HG03175 (cell line): ENCODE measurements at regions not wholly inside any gene's neighbourhood (a gene's known extent, or its start where the extent isn't known, plus 50 kb on each side); places are given as distances from the start of the nearest gene placed in this dataset.
"Not testable (repeated sequence)": the region's sequence is repeated elsewhere in the genome, so short reads cannot be mapped to it uniquely, and the experiment has no call there.

Experiments used
- ATAC-seq: cut with Tn5 transposase; IDR thresholded peaks from one replicate; pipeline ENCODE4 v1.9.1; 2021; ENCODE audit warnings: mild to moderate bottlenecking, moderate library complexity; ENCODE audit not compliant: unreplicated experiment

DNA sequence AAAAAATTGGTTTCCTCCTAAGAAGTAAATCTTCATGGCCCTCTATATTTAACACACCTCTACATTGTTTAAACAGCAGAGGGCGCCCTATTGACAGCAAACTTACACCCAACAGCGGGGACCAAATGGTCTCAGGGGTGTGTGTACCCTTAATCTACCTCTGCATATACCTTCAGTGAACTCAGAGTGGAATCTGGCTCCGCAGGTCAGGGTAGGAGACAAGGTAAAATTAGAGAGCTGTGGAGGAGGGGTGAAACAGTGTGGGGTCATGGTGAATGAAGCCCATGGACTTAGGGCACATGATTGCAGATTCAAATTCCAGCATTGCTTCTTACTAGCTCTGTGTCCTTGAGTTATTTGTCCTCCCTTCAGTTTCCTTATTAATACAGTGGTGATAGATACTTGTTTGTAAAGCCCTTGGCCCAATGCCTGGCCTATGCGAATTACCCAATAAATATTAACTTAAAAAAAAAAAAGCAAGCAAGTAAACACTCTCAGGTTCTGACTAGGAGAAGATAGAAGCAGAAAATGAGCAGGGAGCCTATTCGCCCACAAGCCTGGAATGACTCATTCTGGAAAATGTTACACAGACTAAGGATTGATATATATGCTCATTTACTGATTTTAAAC lies 122.9 kb downstream of the CAVIN4 start:
- no peak for ATAC-seq

- ATAC-seq: no peak
Measured at GRCh38 chr9:100714372-100715099, 136.7 kb downstream of the CAVIN4 start.

GRCh38 chr9:100715100-100715380 lies 137.2 kb downstream of the CAVIN4 start:
- ATAC-seq: no peak

DNA sequence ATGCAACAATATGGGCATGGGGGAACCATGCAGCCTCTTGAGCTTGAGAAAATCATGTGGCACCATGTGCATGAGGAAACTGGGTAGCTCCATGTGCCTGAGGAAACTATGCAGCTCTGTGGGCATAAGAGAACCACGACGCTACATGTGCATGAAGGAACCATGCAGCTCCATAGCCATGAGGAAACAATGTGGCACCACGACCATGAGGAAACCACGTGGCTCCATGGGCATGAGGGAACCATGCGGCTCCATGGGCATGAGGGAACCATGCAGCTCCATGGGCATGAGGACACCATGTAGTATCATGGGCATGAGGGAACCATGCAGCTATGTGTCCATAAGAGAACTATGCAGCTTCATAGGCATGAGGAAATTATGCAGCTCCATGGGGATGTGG lies 140.8 kb downstream of the CAVIN4 start:
- no peak for ATAC-seq

DNA sequence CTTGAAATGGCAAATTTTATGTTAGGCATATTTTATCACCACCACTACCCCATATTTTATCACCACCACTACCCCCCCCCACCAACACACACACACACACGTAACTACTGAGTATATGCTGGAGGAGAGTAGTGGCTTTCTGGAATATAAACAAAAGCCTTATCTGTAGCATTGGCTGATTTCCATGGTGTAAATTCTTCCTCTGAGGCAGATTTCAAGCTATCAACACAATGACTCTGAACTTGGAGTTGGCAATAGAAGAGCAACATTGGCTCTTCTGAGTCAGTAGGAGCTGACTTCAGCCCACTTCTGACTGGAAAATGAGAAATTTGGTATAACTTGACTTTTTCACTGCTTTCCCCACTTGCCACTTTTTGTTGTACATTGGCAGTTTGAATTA lies 143.0 kb downstream of the CAVIN4 start:
- ATAC-seq: no peak

DNA sequence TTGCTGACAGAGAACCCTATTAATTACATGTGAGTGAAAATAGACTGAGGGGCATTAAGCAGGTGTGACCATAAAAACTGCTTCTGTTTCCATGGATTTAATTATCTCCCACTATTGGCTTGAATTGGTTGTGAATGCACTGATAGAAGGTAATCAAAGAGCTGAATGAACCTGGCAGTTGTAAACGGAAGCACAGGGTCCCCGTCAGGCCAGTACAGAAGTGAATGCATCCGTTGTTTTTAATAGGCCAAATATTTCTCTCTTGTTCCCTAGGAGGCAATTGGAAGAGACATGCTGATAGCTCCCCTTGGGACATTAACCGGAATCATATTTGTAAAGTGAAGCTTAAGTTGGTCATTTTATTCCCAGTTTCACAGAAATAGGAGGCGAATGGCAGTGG lies 147.0 kb downstream of the CAVIN4 start:
- ATAC-seq: no peak

DNA sequence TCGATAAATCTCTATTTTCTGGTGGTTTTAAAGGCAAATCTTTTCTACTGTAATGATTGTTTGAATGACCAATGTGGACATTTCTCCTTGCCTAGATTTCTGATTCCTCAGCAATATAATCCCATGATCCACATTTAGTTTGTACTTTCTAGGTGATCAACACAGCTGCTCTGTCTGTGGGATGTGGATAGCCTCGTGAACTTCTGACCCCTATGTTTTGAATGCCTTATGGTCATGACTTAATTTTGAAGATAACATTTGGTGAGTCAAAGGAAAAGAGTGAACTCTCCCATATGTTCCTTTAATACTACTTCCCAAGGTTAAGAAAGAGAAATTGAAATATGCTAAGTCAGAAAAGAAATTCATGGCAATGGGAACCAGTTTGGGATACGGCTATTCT lies 147.5 kb downstream of the CAVIN4 start:
- ATAC-seq: no peak

DNA sequence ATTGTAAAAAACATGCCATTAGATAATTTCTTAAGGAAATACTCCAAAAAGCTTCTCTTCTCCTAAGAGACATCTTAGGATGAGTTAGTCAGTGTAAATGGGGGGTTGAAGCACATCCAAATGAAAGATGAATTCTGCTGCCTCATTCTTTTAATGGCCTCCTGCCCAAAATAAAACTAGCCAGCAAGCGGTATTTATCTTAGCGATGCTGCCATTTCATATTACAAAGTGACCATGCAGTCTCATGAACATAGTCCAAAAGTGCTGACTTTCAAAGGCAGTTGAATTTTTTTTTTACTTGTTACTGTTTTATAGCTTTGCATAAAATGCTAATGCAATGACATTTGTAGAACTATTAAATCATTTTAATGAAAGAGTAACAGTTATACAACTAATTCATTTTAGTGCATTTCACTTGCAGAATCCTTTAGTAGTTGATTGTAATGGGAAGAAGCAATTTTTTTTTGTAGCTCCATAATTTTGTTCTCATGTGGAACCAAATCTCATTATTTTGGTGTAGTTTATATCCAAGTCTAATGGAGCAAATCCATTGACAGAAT lies 151.5 kb downstream of the CAVIN4 start:
- no peak for ATAC-seq

GRCh38 chr9:100730086-100730485 lies 152.2 kb downstream of the CAVIN4 start:
- ATAC-seq: no peak

- no peak for ATAC-seq
Measured at GRCh38 chr9:100731038-100731556, 153.2 kb downstream of the CAVIN4 start.

- ATAC-seq: no peak
Measured at GRCh38 chr9:100731557-100731956, 153.7 kb downstream of the CAVIN4 start.

GRCh38 chr9:100739208-100739607 lies 161.3 kb downstream of the CAVIN4 start:
- ATAC-seq: no peak

GRCh38 chr9:100739666-100740065 lies 161.8 kb downstream of the CAVIN4 start:
- ATAC-seq: no peak

DNA sequence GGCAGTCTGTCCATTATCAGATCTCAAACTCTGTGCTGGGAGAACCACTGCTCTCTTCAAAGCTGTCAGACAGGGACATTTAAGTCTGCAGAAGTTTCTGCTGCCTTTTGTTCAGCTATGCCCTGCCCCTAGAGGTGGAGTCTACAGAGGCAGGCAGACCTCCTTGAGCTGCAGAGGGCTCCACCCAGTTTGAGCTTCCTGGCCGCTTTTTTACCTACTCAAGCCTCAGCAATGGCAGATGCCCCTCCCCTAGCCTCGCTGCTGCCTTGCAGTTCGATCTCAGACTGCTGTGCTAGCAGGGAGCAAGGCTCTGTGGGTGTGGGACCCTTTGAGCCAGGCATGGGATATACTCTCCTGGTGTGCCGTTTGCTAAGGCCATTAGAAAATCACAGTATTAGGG lies 171.1 kb downstream of the CAVIN4 start:
- not testable (repeated sequence) for ATAC-seq

- no peak for ATAC-seq
Measured at GRCh38 chr9:100756217-100756616, 178.3 kb downstream of the CAVIN4 start.

DNA sequence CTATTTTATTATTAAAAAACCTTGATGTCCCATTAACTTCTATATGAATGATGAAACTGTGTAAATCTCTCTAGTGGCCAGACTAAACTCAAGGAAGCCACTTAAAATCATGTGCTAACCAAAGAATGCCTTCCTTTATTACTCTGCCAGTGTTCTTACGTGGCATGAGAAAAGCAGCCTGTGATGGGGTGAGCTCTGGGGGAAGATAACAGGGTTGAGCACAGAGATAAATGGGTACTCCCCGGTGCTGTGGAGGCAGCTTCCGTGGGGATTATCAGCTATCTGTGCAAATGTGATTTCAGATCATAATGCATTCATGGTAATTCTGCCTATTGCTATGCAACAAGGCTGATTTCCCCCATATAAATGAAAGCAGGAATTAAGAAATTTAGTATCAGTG lies 181.3 kb downstream of the CAVIN4 start:
- ATAC-seq: no peak

DNA sequence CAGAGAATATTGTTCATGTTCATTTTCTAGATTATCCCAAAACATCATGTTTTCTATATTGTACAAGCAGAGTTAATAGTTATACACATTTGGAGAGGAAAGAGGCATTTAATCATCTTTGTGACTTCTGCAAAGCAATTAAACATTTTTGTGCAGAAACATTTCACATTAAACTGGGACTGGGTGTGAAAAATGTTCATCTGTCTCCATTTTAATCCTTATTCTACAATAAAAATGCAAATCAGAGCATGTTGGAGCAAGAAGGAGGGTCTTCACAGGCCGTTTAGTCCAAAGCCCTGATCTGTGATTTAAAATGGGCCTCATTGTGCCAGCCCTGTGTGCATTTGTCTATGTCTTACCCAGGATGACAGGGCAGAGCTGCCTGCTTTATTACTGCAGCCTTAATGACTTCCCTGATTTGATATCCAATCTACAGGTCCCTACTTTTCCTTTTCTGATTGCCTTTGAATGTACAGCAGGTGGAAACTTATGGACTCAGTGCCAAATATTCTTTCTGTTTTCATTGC lies 183.5 kb downstream of the CAVIN4 start:
- ATAC-seq: no peak

GRCh38 chr9:100774326-100774725 lies 196.4 kb downstream of the CAVIN4 start:
- no peak for ATAC-seq

DNA sequence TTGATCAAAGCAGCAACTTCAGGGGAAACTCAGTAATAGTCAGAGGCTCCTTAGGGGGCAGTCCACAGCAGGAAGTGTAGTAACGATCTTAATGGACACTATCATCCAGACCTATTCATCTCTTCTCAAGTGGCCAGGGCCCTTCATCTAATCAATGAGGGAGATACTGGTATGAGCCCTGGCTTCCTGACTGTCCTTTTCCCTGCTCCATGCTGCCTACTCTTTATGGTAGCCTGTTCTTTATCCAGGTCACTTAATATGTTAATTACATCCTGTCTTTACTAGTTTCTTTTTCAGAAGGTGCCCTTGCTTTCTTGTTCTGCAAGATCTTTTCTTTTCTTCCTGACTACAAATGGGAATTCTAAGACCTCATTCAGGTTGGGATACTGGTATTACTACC lies 197.1 kb downstream of the CAVIN4 start:
- ATAC-seq: no peak

- no peak for ATAC-seq
Measured at GRCh38 chr9:100775912-100776311, 198.0 kb downstream of the CAVIN4 start.

DNA sequence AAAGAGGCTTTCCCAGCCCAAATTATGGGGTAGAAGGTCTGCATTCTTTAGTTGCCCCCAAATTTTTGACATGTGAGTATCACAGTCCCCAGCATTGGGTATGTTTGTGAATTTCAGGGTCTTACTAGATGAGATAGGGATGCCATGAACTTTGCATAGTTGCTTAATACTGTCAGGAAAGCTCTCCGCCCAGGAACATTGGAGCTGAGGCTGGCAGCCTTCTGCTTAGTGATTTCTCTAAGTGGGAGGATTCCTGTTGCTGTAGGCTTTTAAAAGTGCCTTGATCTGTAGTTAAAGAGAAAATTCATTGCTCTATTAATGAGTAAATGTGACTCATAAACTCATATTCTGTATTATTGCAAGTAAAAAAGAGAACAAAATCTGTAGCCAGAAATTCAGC lies 206.9 kb downstream of the CAVIN4 start:
- no peak for ATAC-seq

GRCh38 chr9:100785946-100786345 lies 208.1 kb downstream of the CAVIN4 start:
- ATAC-seq: no peak
